AG08396 (cell line): ENCODE measurements at regions not wholly inside any gene's neighbourhood (a gene's known extent, or its start where the extent isn't known, plus 50 kb on each side); places are given as distances from the start of the nearest gene placed in this dataset.

Experiments
- DNase-seq: peaks from one replicate; pipeline ENCODE4 v3.0.0; 2012; ENCODE audit warnings: low spot score, mixed read lengths

DNA sequence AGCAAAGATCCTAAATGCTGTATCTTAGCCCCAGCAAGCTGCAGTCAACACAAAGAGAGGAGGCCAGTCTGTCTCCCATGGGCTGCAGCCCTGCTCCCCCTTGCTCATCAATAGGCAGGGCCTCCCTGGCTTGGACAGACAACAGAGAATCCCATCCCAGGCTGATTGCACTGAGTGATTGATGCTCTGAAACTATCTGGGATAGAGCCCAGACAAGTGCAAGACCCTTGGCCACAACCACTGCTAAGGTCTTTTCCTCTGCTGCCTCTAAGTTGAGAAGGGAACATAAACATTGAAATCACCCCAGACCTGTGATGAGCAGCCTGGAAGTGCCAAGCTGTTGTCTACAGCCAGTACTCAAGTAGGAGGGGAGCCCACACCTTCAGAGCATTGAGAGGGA is 661.0 kb upstream of the CDH18 start:
- DNase-seq: no peak

DNA sequence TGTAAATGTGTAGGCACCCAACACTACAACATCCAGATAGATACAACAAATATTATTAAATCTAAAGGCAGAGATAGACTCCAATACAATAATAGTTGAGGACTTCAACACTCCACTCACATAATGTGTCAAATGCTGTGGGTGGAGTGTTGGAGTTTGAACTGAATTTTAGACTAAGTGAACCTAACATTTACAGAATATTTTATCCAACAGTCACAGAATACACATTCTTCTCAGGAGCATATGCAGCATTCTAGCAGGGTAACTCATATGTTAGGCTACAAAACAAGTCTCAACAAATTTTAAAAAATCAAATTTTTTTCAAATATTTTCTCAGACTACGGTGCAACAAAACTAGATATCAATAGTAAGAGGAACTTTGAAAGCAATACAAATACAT is 648.7 kb upstream of the CDH18 start:
- no peak for DNase-seq

DNA sequence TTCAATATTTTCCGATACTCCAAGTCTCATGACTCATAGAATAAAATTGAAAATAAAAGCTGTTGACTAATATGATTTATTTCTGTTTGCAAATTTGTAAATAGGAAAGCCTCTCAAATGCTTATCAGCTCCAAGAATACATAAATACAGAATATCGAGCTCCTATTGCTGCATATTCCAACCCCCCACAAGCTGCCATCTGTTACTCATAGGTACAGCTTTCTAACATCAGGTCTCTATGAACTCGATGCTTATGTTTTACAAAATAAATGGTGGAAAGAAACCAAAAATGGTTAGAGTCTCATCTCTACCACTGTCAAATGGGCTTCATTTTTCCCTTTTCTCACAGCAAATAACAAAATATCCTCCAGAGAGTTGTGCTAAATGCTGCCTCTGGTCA is 631.6 kb upstream of the CDH18 start:
- no peak for DNase-seq

DNA sequence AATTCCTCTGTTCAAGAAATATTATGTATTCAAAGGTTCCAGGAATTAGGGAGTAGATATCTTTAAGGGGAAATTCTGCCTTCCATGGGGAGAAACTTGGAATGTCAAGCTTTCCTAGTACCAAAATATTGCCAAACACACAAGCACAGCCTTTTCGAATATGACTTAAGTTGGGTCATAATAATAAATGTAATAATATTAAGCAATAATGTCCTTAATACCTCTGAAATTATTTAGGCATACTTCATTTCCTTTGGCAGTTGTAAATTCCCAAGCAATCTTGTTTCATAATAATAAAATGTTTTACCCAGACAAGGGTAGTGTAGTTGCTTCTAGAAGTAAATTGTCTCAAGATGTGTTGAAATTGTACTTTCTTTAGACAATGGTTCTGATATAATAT is 630.3 kb upstream of the CDH18 start:
- no peak for DNase-seq

DNA sequence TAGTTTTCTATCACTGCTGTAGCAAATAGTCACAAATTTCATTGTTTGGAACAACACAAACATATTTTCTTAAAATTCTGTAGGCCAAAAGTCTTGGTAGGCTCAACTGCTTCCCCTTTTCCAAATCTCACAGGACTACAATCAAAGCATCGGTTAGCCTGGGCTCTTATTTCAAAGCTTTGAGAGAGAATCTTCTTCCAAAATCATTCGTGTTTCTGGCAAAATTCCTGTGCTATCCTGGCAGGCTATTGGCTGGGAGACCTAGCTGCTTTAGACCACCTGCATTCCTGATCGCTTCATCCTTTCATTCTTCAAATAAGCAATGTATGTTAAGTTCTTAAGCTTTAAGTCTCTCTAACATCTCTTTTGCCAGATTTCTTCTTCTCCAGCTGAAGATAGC is 629.8 kb upstream of the CDH18 start:
- no peak for DNase-seq

DNA sequence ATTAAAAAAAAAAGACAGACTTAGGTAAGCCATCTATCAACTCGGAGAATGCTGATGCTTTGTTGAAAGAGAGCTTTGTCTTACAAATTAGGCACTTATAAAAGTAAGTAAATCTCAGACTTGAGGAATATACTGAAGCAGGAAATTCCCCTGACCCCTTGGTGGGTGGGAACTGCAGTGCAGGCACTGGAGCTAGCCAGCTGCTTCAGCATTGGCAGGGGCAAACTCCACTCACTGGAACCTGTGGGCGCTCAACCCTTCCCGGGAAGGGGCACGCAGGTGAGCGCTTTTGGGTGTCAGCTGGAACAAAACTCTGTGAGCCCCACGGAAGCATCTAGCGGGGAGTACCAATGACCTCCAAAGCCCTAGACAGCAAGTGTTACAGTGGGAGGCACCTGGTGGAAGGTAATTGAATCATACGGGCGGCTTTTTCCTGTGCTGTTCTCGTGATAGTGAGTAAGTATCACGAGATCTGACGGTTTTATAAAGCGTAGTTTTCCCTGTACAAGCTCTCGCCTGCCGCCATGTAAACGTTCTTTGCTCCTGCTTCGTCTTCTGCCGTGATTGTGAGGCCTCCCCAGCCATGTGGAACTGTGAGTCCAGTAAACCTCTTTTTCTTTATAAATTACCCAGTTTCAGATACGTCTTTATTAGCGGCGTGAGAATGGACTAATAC is 628.0 kb upstream of the CDH18 start:
- DNase-seq: no peak

DNA sequence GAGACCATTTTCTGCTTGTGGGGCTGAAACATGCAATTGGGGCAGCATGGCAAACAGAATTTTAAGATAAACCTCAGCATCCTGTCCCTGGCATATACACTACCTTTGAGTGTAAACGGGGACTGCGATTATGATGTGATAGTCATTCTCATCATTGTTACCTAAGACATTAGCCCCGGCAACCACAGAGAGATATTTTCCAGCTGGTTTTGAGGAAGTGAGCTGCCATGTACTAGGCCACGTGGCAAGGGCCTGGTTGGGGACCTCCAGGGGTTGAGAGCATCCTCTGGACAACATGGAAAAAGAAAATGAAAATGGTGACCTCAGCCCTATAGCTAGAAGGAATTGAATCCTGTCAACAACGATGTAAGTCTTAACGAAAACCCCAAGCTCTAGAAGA is 623.6 kb upstream of the CDH18 start:
- no peak for DNase-seq

DNA sequence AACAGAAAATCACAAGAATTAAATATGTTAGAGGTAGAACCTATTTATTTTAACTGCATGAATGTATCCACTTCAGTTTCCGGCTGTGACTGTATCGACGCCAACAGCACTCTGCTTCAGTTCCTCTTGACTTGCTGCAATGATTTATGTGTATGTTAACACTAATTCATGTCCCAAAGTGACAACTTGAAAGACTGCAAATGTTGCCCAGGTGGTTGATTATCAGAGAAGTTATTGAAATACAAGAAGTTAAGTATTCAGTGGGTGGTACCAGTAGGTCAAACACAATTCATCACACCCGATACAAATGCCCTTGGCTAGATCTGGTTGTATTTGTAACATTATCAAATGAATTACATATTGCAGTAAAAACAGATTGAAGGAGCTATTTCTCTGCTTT is 622.7 kb upstream of the CDH18 start:
- DNase-seq: no peak

DNA sequence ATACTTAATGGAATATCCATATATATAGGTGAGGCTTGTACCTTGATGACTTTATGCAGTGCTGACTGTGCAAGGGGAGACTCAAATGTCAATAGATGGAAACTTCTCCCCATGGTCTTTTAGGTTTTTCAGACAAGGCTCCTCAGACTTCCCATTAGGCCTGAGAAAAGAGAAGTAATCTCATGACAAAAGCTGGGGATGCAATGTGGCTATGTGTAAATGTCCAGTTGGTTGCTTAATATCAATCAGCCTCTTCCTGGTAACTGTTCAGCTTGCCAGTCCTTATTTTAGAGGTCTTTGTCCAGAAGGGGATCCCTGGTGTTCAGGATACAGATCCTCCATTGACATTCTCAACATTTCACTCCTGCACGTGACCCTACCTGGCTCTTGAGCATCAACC is 621.1 kb upstream of the CDH18 start:
- DNase-seq: no peak

DNA sequence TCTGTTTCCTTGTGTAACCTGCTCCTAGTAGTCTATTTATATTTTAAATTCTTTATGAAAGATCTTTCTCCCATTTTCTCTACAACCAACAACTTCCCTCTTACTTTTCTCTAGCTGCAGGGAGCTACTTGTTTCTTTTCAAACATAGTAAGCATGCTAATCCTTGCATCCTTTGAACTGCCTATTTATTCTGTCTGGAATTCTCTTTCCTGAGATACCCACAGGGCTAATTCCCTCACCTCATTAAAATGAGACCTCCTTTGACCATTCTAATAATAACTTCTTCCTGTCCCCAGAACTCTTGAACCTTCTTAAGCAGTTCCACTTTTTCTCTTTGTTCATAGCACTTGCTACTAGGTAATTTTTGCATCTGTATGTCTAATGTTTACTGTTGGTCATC is 620.6 kb upstream of the CDH18 start:
- DNase-seq: no peak

DNA sequence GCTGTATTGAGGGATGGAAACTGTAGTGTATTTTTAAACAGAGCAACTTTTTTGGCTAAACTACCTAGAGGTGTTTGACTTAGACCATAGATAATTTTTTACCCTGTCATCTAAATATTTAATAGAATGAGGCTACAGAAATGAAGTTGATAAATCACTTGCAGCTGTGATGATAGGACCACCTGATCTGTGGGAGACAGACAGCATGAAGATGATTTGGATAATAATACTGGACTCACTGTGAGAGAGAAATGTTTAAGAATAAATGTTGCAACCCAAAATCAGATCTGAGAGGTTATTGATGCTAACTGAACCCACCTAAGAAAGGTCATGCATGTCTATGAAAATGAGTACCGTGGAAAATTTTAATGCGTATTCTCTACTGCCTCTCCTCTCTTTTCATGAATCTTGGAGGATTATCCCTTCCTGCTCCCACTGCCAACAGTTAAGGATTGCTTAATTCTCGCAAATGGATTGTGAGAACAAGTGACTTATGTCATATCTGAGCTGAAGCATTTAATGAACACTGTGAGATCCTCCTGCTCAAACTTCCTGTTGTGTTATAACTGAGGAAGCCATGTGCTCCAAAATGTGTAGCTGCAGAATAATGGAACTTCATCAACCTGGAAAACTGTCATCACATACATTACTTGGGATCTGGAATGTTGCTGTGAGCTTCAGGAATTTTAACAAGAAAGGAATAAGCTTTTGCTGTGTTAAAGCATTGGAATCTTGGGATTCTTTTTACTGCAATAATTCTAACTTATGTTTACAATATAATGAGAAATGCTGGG is 617.9 kb upstream of the CDH18 start:
- DNase-seq: no peak

DNA sequence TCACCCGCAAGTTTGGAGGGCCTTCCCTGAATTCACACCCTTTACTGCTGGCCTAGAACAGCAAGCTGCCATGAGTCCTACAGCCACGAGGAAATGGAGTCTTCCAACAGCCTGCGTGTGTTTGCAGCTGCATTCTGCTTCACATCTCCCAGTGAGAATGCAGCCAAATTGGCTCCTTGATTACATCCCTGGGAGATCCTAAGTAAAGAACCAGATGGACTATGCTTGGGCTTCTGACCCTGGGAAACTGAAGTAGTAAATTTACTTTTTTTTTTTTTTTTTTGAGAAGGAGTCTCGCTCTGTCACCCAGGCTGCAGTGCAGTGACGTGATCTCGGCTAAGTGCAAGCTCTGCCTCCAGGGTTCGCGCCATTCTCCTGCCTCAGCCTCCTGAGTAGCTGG is 617.0 kb upstream of the CDH18 start:
- no peak for DNase-seq

DNA sequence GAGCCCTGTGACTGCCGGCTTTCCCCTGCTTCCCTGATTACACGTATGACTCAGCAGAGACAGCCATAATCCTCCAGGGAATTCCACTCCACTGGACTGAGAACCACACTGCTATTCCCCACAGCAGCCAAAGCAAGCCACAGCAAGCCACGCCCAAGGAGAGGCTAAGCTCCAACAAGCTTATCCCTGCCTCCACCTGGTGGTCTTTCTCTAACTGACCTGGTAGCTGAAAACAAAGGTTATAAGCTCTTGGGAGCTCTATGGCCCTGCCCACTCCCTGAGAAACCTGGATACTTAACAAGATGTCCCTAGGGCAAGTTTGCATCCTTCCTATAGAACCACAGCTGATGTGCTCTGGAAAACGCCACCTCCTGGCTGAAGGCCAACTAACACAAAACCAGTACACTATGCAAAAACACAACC is 613.7 kb upstream of the CDH18 start:
- DNase-seq: no peak

DNA sequence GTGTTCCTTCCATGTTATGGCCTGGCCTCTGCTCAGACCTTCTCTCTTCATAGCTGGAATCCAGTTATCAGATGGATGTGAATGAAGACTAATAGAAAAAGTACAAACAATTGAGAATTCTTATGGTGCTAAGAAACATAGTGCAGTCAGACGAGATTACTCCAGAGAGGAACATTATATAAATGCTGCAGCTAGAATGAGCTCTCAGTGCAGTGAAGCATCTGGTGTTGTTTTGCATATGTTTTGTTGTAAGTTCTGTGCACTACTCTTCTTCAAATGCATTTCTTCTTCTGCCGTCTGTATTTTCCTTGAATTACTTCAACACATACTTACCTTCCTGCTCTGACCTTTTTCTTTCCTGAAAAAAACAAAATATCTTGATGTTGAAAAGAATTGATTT is 602.4 kb upstream of the CDH18 start:
- no peak for DNase-seq

DNA sequence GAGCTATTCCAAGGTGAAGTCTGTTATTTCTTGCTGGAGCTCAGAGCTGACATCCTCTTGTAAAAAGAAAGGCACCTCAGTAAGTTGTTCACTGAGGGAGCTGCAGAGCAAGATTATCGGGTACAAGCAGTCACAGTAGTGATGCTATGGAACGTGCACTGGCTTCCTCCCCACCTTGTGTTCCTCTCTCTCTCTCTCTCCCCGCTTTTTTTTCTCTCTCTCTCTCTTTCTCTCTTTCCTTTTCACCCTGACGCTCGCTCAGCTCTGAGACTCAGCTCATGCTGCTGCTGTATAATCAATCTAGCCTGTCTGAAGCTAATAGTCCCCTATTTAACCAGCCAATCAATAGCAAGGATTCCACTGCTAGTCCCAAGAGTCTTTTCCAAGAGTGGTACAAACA is 587.6 kb upstream of the CDH18 start:
- DNase-seq: no peak

DNA sequence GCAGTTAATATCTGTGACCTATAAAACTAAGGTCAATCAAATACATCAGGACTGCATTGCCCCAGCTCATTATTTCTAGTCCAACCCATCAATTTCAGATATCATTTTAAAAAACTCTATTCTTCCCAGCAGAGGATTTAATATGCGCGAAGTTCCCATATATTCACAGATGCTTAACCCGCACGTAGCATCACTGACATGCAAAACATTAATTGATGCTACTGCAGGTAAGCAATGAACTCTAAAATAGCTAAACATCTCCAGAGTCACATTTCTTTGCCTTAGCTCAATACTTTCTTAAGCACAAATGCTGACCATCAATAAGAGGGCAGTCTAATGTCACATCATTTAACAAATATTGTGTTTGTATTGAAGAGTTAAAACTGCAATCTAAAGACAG is 586.6 kb upstream of the CDH18 start:
- DNase-seq: no peak

DNA sequence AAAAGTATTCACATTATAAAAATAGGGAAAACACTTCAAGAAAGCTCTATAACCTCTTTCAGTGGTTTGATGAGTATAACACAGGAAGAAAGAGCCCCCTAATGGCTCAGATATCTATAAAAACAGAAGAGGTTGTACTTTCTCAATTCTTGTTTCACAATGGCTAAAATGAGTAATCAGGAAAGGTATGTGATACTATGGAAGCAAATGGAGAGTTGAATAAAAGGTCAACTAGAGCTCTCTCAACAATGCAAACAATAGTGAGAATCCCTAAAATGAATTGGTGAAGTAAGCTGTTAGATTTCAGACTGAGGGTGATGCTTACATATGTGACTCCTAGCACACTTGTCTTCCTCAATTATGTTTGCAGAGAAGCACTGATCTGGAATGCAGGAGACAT is 584.6 kb upstream of the CDH18 start:
- DNase-seq: no peak

DNA sequence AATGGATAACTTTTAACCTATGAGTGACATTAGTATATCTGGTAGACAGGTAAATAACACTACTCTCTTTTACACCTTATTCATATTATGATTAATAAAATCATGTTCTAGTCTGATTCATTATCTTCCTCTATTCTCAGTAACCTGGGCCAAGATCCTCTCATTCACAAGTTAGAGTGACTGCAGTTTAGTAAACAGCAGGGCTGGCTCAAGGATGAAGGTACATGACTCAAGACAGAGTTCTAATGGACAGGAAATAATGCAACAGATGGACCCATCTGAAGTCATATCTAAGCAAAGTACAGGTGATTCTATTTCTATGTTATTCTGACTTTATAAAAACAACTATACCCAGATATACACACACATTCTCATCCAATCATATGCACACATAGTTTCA is 582.5 kb upstream of the CDH18 start:
- DNase-seq: no peak

DNA sequence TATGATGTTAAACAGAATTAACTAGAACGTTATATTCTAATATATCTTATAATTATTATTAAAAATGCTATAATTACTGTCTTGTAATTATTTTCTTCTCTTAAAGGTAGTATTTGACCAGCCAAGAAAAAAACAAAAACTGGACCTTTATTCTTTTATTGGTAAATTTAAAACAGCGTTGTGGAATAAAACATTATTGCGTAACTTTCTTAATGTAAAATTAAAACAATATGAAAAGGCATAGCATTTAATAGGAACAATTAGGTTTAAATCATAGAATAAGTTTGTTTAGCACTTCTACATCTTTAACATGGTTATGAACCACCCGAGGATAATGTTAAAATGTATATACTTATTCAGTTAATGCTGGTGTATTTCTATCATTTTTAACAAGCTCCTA is 574.5 kb upstream of the CDH18 start:
- DNase-seq: no peak

DNA sequence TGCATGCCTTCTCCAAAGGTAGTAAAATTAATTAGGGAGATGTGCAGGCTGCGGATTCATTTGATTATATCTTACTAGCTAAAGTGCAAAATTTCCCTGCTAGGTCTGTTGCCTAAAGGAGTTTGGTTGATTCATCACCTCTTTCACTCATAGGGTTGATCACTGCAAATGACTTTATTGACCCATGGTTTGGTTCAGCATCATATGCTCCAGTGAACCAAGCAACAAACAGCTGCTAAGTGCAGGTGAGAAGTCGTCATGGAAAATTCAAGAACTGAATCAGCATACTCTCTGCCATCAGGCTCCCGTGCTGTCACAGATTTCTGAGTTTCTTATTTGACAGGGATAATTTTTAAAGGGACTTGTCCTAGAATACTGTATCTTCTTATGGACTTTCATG is 571.8 kb upstream of the CDH18 start:
- no peak for DNase-seq

DNA sequence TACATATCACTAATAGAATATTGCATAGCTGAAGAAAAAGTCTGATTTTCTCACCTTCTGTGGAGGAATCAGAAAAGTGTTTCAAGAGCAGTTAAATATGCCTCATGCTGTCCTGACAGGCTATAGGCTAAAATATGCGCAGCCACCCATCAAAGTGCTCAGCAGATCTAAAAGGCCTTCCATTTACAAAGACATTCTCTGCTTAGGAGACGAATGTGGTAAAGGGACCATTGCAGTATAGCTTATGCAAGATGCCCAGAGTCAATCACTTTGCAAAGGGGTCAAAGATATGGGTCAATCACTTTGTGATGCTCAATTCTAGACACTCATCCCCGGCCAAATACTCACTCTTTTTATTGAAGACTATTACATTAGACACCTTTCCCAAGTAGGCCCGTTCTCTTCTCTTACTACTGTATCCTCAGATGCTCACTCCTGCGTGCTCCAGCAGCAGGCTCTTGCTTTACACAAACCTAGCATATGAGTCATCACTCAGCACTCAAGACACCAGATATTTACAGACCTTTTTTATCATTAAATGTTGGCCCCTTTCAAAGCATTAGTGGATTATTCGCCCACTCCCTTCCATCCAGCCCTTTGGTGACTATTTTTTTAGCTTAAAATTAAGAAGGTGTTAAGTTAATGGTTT is 568.2 kb upstream of the CDH18 start:
- DNase-seq: no peak

DNA sequence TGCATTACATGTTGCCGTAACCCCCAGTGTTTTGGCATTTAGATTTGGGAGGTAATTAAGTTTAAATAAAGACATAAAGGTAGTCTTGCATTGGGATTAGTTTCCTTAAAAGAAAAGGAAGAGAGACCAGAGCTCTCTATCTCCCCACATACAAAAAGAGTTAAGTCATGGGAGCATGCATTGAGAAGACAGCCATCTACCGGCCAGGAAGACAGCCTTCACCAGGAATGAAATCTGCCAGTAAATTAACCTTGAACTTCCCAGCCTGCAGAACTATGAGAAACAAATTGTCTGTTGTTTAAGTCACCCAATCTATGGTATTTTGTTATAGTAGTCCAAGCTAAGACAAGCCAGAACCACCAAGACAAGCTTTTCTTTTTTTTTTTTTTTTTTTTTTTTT is 567.0 kb upstream of the CDH18 start:
- no peak for DNase-seq

DNA sequence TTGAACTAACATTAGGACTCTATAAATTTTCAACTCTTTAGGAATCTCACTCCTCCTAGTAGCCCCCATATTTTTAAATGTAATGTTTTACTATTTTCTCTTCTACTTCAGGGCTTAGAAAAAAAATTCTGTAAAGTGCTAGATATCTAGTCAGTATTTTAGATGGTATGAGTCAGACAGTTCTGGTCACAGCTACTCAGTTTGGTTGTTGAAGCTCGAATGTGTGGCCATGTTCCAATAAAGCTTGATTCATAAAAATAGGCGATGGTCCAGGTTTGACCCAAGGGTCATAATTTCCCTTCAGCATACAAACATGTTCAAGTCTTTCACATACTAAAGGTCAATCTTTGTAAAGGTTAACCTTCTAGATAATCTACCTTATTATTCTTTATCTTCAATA is 566.0 kb upstream of the CDH18 start:
- no peak for DNase-seq
